HepG2 (cell line): ENCODE measurements at regions not wholly inside any gene's neighbourhood (a gene's known extent, or its start where the extent isn't known, plus 50 kb on each side); places are given as distances from the start of the nearest gene placed in this dataset.

Source experiments
- FOXA1 ChIP-seq, 2 experiments: fragments of 450-650 bp in 1 of 2; sonication (generic) in 1 of 2; formaldehyde crosslinking in 1 of 2; IDR thresholded peaks; 2 replicates each; pipeline versions ENCODE4 v1.4.0 to v1.6.1; 2016 to 2020; ENCODE audit warnings: missing genetic modification reagents in 1 of 2
- FOXO1 ChIP-seq: sonication (generic); formaldehyde crosslinking; IDR thresholded peaks from 2 replicates; pipeline ENCODE4 v1.4.0; 2020; ENCODE audit warnings: missing genetic modification reagents
- FOXP1 ChIP-seq, 2 experiments: fragments of 450-650 bp in 1 of 2; IDR thresholded peaks; 2 replicates each; pipeline ENCODE4 v1.6.1; 2017 to 2018; ENCODE audit warnings: antibody characterized with exemption in 1 of 2
- HDAC2 ChIP-seq: sonication (generic); formaldehyde crosslinking; IDR thresholded peaks from 2 replicates; pipeline ENCODE4 v1.4.0; 2020; ENCODE audit warnings: missing genetic modification reagents
- HNF4A ChIP-seq: sonication (generic); formaldehyde crosslinking; IDR thresholded peaks from 2 replicates; pipeline ENCODE4 v1.4.0; 2020; ENCODE audit warnings: missing genetic modification reagents
- HNRNPL ChIP-seq: fragments of 200-400 bp; formaldehyde crosslinking; IDR thresholded peaks from 2 replicates; pipeline ENCODE4 v1.6.1; 2017; ENCODE audit warnings: mild to moderate bottlenecking, low read depth, low read length
- ISL2 ChIP-seq: sonication (generic); formaldehyde crosslinking; IDR thresholded peaks from 2 replicates; pipeline ENCODE4 v1.5.0; 2020; ENCODE audit warnings: missing genetic modification reagents
- KMT2A ChIP-seq: sonication (generic); formaldehyde crosslinking; IDR thresholded peaks from 2 replicates; pipeline ENCODE4 v1.4.0; 2020; ENCODE audit warnings: missing genetic modification reagents
- PHF20 ChIP-seq: sonication (generic); formaldehyde crosslinking; IDR thresholded peaks from 2 replicates; pipeline ENCODE4 v1.5.0; 2020; ENCODE audit warnings: mild to moderate bottlenecking, missing genetic modification reagents
- SNAPC2 ChIP-seq: sonication (generic); formaldehyde crosslinking; IDR thresholded peaks from 2 replicates; pipeline ENCODE4 v1.8.1; 2022; ENCODE audit warnings: mild to moderate bottlenecking, missing genetic modification reagents
- TSC22D2 ChIP-seq: sonication (generic); formaldehyde crosslinking; IDR thresholded peaks from 2 replicates; pipeline ENCODE4 v1.5.1; 2020; ENCODE audit warnings: missing genetic modification reagents, mild to moderate bottlenecking, borderline replicate concordance
- ZFP37 ChIP-seq: sonication (generic); formaldehyde crosslinking; IDR thresholded peaks from 2 replicates; pipeline ENCODE4 v1.4.0; 2020; ENCODE audit warnings: missing genetic modification reagents, borderline replicate concordance
- ZNF564 ChIP-seq: sonication (generic); formaldehyde crosslinking; IDR thresholded peaks from 2 replicates; pipeline ENCODE4 v1.8.1; 2023; ENCODE audit warnings: mild to moderate bottlenecking, missing genetic modification reagents
- ZNF652 ChIP-seq: IDR thresholded peaks from 2 replicates; pipeline ENCODE4 v1.6.1; 2016; ENCODE audit warnings: low read depth, borderline replicate concordance
- ZNF678 ChIP-seq: sonication (generic); formaldehyde crosslinking; IDR thresholded peaks from 2 replicates; pipeline ENCODE4 v1.4.0; 2020; ENCODE audit warnings: mild to moderate bottlenecking, missing genetic modification reagents
- TF ChIP-seq, protein P1 (sequence below): sonication (generic); formaldehyde crosslinking; IDR thresholded peaks from 2 replicates; pipeline ENCODE4 v1.4.0; 2020; ENCODE audit warnings: missing genetic modification reagents; ENCODE audit errors: not compliant biosample characterization
- TF ChIP-seq, protein P2 (sequence below): IDR thresholded peaks from 2 replicates; pipeline ENCODE4 v1.6.1; 2016; ENCODE audit warnings: missing compliant biosample characterization, missing genetic modification reagents, borderline replicate concordance
- TF ChIP-seq, protein P3 (sequence below): IDR thresholded peaks from 2 replicates; pipeline ENCODE4 v1.6.1; 2016; ENCODE audit warnings: mild to moderate bottlenecking
- TF ChIP-seq, protein P4 (sequence below): sonication (generic); formaldehyde crosslinking; conservative IDR thresholded peaks from 2 replicates; pipeline ENCODE4 v1.8.0; 2022; ENCODE audit warnings: missing genetic modification reagents
- TF ChIP-seq, protein P5 (sequence below): sonication (generic); formaldehyde crosslinking; IDR thresholded peaks from 2 replicates; pipeline ENCODE4 v1.4.0; 2020; ENCODE audit warnings: missing genetic modification reagents, borderline replicate concordance

DNA sequence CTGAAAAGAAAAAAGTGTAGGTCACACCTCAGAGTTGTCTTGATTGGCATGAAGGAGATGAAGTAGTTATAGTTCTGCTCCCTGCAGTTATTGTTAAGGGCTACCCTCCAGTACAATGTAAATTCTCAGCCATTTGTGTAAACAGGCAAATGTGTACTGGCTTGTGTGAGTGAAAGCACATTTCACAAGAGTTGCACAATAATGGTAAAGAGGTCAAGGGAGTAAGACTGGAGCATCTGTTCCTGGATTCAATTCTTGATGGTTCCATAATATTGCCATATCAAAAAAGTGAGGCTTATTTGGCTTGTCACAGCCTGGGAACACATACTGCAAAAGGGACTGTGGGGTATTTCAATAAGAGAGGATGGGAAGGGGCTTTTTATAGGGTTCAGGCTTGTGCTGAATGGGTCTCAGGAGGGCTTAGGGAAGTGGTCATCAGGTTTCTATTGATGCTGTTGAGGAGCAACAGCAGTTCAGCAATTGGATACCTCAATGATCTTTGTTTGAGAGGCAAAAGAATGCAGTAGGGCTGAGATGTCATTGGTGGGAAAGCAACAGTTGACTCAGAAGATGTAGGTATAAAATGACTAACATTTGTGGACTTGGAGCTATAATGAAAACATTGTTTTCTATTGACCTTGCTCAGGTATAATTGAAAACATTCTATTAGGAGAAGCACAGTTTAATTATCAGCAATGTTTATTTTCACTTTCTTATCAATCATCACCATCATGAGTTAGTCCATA, 402.6 kb downstream of the BCKDHB start (continued):
- TF ChIP-seq ZNF652 (CRISPR knock-in tag) (peak; percentile 39; the same call in 1 of the 2 replicates), FOXO1 (peak; percentile 97), SNAPC2 (CRISPR knock-in tag) (0 out of 2 replicates have a peak, but pooled peaks have one; percentile 41), HNF4A (CRISPR knock-in tag) (peak; percentile 78), HDAC2 (CRISPR knock-in tag) (peak; percentile 82), HNRNPL (no peak), FOXA1 (IDR thresholded peaks at IDR 0.05) (no peak), FOXA1 (CRISPR knock-in tag; IDR thresholded peaks at IDR 0.05) (peak; percentile 92), ZNF678 (CRISPR knock-in tag) (no peak), KMT2A (CRISPR knock-in tag) (no peak), PHF20 (no peak), ZNF564 (0 out of 2 replicates have a peak, but pooled peaks have one; percentile 5), FOXP1 (IDR thresholded peaks at IDR 0.05) (peak; percentile 92), FOXP1 (CRISPR knock-in tag; IDR thresholded peaks at IDR 0.05) (peak; percentile 99), TSC22D2 (CRISPR knock-in tag) (no peak), ZFP37 (CRISPR knock-in tag) (no peak), ISL2 (peak; percentile 78)
- TF ChIP-seq, protein P1, sequence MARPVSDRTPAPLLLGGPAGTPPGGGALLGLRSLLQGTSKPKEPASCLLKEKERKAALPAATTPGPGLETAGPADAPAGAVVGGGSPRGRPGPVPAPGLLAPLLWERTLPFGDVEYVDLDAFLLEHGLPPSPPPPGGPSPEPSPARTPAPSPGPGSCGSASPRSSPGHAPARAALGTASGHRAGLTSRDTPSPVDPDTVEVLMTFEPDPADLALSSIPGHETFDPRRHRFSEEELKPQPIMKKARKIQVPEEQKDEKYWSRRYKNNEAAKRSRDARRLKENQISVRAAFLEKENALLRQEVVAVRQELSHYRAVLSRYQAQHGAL = no peak
- TF ChIP-seq, protein P2, sequence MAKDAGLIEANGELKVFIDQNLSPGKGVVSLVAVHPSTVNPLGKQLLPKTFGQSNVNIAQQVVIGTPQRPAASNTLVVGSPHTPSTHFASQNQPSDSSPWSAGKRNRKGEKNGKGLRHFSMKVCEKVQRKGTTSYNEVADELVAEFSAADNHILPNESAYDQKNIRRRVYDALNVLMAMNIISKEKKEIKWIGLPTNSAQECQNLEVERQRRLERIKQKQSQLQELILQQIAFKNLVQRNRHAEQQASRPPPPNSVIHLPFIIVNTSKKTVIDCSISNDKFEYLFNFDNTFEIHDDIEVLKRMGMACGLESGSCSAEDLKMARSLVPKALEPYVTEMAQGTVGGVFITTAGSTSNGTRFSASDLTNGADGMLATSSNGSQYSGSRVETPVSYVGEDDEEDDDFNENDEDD (CRISPR knock-in tag) = no peak
- TF ChIP-seq, protein P3, sequence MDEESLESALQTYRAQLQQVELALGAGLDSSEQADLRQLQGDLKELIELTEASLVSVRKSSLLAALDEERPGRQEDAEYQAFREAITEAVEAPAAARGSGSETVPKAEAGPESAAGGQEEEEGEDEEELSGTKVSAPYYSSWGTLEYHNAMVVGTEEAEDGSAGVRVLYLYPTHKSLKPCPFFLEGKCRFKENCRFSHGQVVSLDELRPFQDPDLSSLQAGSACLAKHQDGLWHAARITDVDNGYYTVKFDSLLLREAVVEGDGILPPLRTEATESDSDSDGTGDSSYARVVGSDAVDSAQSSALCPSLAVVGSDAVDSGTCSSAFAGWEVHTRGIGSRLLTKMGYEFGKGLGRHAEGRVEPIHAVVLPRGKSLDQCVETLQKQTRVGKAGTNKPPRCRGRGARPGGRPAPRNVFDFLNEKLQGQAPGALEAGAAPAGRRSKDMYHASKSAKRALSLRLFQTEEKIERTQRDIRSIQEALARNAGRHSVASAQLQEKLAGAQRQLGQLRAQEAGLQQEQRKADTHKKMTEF = peak; percentile 69; the same call in 1 of the 2 replicates
- TF ChIP-seq, protein P4, sequence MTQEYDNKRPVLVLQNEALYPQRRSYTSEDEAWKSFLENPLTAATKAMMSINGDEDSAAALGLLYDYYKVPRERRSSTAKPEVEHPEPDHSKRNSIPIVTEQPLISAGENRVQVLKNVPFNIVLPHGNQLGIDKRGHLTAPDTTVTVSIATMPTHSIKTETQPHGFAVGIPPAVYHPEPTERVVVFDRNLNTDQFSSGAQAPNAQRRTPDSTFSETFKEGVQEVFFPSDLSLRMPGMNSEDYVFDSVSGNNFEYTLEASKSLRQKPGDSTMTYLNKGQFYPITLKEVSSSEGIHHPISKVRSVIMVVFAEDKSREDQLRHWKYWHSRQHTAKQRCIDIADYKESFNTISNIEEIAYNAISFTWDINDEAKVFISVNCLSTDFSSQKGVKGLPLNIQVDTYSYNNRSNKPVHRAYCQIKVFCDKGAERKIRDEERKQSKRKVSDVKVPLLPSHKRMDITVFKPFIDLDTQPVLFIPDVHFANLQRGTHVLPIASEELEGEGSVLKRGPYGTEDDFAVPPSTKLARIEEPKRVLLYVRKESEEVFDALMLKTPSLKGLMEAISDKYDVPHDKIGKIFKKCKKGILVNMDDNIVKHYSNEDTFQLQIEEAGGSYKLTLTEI (CRISPR knock-in tag) = no peak
- TF ChIP-seq, protein P5, sequence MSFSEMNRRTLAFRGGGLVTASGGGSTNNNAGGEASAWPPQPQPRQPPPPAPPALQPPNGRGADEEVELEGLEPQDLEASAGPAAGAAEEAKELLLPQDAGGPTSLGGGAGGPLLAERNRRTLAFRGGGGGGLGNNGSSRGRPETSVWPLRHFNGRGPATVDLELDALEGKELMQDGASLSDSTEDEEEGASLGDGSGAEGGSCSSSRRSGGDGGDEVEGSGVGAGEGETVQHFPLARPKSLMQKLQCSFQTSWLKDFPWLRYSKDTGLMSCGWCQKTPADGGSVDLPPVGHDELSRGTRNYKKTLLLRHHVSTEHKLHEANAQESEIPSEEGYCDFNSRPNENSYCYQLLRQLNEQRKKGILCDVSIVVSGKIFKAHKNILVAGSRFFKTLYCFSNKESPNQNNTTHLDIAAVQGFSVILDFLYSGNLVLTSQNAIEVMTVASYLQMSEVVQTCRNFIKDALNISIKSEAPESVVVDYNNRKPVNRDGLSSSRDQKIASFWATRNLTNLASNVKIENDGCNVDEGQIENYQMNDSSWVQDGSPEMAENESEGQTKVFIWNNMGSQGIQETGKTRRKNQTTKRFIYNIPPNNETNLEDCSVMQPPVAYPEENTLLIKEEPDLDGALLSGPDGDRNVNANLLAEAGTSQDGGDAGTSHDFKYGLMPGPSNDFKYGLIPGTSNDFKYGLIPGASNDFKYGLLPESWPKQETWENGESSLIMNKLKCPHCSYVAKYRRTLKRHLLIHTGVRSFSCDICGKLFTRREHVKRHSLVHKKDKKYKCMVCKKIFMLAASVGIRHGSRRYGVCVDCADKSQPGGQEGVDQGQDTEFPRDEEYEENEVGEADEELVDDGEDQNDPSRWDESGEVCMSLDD (CRISPR knock-in tag) = no peak
